Anterior cingulate cortex (tissue), 58 donors: ENCODE measurements at regions not wholly inside any gene's neighbourhood (a gene's known extent, or its start where the extent isn't known, plus 50 kb on each side); places are given as distances from the start of the nearest gene placed in this dataset.

Source experiments
- DNase-seq, 58 donors: peaks; one replicate each; lab custom pipeline; 2025; lab: John Stamatoyannopoulos, UW

DNA sequence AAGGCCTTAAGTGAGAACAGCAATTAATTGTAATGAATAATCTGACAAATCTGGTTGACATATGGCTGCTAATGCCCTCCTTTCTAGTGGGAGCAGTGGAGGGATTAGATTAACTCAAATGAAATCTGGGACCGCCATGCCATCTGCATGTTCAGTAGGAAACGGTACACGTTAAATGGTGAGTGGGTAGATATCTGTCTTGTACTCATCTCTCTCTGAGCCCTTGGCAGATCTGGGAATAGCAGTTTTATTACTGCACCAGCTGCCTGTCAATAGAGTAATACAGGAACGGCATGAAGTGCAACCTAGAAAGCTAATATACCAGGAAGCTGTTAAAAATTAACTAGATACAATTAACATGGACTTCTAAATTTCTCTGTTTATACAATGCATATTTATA lies 258.8 kb downstream of the GPD2 start:
- no peak for DNase-seq

DNA sequence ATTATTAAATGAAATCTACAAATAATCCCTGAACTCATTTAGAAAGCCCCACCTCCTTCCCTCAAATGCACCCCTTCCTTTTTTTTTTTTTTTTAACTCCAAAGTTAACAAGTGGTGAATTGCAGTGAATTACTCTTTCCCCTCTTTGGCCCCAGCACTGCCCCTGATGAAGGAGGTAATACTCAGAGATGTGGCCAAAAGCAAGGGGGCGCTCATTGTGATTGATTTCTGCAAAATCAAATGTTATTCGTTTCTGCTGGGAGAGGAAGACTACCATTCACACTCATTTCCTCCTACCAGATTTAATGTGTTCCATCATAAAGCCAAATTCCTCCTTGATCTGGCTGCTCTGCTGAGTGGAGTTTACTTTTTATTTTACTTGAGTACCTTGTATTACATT lies 259.4 kb downstream of the GPD2 start:
- no peak for DNase-seq

DNA sequence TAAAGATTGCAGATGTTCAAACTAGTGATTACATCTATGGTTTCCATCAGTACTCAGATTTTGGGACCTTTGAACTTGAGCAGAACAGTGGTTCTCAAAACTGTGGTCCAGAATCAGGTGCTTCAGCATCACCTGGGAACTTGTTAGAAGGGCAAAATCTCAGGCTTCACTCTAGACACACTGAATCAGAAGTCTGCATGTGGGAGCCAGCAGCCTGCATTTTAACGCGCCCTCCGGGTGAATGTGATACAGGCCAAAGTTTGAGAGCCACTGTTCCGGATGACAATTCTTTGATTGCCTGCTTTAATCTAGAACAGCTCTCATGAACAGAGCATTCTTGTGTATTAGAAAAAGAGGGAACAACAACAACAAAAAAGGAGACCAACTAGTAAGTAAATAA lies 261.7 kb downstream of the GPD2 start:
- DNase-seq, result no peak

GRCh38 chr2:156700681-156701080 lies 264.5 kb downstream of the GPD2 start:
- no peak for DNase-seq

DNA sequence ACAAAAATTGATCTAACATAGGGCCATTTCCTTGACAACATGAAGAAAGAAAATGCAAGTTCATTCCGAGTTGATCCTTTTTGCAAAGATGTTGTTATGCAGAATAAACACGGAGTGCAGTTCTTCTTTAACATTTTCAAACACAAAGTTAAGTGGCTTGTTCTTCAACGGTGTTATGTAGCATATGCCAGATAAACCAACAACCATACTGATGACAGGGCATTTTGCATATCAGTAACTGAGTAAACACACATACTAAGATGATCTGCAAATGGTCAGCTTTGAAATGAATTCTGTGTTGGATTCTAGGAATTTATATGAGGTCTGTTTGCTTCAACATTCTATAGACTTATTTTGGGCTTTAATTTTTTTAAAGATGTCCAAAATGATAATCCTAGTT lies 266.4 kb downstream of the GPD2 start:
- no peak for DNase-seq

DNA sequence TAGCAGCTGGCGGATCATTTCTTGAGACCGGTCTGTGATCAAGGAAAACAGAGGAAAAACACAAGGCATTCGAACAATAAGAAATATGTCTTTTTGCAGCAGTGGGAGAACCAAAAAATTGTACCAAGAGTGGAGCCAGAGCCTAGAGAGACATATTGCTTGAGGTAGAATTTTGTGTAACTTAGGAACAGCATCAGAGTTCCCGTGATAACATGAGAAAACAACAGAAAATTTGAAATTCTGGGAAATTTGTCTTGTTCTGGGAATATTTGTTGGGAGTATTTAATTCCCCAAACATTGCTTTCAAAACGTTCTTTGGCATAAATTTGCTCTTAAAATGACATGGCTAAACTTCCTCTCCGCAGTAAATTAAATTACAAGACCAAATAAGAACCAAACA lies 267.5 kb downstream of the GPD2 start:
- DNase-seq, result no peak

DNA sequence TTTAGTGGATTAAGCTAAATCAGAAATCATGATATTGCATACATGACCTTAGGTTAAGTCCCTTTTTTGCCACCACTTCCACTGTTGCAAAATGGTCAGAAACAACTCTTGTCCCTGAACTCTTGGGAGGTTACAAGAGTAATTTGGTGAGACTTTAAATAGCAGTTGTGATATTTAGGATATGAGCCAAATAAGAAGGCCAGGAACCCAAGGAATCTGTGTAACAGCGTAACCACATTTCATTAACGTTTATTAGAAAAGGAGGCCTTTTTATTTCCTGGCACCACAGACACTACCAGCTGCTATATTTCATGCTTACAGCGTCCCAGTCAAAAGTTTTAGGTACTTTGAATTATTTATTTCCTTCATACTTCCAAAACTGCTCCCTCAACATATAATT lies 268.0 kb downstream of the GPD2 start:
- DNase-seq, result no peak

DNA sequence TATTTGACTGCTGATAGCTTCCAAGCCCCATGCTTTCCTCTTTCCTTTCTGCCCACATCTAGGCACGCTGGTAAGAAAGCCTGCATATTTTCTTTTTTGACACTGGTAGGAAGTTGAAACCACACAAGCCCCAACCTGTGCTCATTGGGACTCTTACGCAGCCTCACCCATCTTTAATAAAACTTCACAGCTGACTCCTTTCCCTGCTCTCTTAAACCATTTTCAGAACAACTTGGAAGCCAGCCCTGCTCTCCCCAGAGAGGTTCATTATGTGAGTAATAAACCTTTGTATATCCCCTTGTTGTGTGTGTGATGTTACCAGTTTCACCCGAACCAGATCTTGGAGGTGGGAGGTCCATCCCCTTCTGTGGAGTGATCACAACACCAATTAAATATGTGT lies 268.4 kb downstream of the GPD2 start:
- DNase-seq, result no peak

GRCh38 chr2:156706576-156706975 lies 270.4 kb downstream of the GPD2 start:
- no peak for DNase-seq

- no peak for DNase-seq
Observed at GRCh38 chr2:156708051-156708450, 271.9 kb downstream of the GPD2 start.

DNA sequence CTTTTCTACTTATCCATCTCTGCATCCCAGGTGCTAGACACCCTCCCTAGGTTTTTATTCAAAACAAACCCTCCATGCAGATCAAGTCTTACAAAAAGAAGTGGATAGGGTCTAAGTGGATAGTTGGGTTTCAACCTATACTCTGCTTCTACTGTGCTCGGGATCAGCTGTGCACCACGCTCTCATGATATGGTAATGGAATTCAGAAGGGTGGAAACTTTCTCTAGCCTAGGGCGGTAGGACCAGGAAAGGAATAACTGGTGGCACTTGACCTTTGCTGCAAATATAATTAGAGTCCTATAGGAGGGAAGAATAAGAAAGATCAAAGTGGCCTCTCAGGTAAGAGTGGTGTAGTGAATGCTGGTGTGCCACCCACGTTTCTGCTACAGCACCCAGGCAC lies 272.9 kb downstream of the GPD2 start:
- no peak for DNase-seq

- no peak for DNase-seq
Observed at GRCh38 chr2:156719036-156719435, 282.9 kb downstream of the GPD2 start.

DNA sequence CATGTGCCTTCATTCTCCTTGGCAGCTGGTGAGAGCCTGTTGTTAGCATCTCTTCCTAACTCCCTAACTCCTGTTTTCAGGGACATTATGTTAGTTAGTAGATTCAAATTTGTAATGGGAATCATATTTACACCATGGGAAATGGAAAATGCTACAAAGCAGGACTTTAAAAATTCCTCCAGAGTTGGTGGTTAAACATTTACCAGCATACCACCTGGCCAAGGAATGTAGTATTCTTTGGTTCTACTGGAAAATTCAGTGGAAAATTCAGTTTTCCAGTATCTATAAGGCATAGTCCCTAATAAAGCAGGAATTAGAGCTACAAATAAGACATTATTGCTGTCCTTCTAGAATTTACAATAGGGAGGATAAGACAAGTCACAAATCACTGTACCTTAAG lies 291.7 kb downstream of the GPD2 start:
- no peak for DNase-seq

- DNase-seq, result no peak
Observed at GRCh38 chr2:156728328-156728727, 292.1 kb downstream of the GPD2 start.

DNA sequence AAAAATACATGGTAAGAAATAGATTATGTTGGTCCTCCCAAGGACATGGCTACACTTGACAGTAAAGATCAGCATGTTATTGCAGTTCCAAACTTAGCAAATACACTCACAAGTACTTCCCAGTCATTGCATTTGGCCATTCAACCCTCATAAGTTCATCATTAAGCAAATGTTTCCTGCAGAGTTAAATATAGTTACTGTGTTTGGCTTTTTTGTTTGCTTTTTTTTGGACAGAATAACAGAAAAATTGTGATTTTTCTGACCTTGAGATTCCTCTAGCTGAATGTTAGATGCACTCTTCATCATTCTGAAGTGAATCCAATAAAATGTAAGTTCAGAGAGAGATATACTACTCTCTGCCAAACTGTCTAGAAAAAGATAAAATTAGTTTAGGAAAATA lies 295.3 kb downstream of the GPD2 start:
- no peak for DNase-seq

DNA sequence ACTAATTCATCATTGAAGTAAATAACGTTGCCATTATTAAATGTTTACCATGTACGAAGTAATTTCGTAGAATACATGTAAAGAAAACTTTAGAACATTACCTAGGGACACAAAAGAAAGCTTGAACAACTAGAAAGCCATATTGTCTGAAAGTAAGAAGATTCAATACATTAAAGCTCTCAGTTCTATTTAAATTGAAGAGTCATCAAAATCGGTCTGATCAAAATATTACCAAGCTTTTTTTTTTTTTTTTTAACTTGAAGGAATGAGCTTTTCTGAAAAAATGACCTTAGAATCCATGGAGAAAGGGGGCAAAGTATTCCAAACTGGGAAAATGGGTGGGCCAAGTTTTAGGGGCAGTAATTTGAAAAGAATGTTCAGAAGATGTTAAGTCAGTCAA lies 300.8 kb downstream of the GPD2 start:
- DNase-seq, result no peak

DNA sequence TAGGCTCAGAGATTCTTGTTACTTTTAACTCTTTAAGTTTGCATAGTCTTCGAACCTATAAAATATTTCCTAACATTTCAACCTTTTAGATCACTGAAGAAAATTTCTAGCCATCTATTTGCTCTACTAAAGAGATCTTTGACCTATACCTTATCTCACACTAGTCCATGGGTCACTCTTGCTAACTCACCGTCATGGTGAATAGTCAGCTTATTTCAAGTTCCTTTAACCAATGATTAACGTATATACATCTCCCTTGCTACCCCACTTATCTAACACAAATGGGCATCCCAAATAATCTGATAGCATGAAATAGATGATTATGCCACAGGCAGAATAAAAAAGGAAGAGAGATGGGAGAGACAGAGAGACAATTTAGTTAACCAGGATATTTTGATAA lies 303.1 kb downstream of the GPD2 start:
- DNase-seq, result no peak

- no peak for DNase-seq
Observed at GRCh38 chr2:156745619-156746018, 309.4 kb downstream of the GPD2 start.

DNA sequence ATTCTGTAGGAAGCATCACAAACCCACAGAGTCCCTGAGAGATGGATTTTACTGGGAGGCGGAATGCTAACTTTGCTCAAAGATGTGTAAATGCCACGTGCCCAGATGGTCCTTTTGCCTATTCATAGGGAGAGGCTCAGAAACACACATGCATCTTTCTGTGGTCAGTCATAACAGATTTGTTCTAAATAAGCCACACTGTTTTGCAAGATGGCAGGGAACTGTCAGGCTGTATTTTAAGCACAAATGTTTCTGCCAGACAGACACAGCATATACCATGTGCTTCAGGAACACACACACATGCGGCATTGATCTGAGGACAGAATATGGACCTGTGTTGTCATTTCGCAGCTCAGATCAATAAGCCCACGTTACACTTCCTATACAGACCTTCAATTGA lies 312.0 kb downstream of the GPD2 start:
- DNase-seq, result peak in 3 of 58 donors; percentile 7 to 20 (median 15)

DNA sequence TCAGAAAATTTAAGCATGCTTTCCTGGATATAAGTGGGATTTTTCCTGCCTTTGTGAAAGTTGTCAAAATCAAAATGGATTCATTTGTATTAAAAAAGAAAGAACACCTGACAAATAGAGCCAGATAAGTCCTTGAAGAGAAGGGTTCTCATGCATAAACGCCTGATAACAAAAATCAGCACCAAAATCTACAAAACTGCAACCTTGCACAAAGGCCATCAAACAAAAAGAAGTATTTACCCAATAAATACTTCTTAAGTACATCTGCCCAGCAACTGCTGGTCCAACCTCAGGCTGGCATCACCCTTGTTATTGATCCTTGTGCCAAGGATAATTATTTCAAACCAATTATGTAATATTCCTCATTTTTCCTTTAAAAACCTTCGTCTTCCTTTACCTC lies 315.9 kb downstream of the GPD2 start:
- no peak for DNase-seq

- DNase-seq, result no peak
Observed at GRCh38 chr2:156753766-156754165, 317.6 kb downstream of the GPD2 start.

GRCh38 chr2:156756516-156756915 lies 320.3 kb downstream of the GPD2 start:
- DNase-seq, result no peak

DNA sequence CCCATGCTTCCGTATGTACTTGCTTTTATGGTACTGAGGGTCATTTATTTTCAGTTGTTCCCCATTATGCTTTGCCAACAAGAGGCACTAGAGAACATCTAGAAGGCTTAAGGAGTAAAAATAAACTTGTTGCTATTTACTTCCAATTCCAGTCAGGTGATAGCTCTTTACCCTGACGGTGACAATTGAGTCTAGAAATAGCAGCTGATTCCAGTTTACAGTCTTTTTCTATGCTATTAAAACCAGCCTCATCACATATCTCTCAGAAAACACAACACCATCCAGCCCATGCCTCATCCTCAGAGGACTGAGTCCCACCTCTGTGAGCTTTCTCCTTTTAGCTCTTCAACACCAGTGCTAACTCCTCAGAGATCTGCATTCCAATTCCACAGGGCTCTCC lies 327.0 kb downstream of the GPD2 start:
- no peak for DNase-seq

DNA sequence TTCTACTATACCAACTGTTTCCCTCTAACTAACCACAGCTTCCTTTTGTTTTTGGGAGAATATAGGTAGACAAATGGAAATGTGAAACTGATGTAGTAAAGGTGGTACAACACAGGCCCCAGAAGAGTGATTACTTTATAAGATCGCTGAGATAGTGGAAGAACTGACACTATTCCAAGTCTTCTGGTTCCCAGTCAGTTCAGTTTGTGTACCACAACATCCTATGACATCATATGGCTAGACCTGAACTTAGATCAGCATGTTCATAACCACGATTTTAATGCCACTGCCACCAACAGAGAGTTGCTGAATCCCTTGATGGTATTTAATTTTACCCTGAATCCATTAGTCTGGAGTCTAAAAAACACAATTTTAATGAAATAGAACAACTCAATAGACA lies 328.9 kb downstream of the GPD2 start:
- DNase-seq, result no peak
